WERI-Rb-1 (cell line): ENCODE measurements at regions not wholly inside any gene's neighbourhood (a gene's known extent, or its start where the extent isn't known, plus 50 kb on each side); places are given as distances from the start of the nearest gene placed in this dataset.

ENCODE experiments used
- DNase-seq: peaks from one replicate; pipeline ENCODE4 v3.0.0-alpha.2; 2020
- H3K27ac ChIP-seq: fragments of 250-450 bp; sonication (Bioruptor Pico); 2 replicates; pipeline ENCODE4 v1.5.1; 2020; ENCODE audit warnings: mild to moderate bottlenecking, moderate library complexity
- H3K27me3 ChIP-seq: fragments of 250-450 bp; sonication (Bioruptor Pico); 2 replicates; pipeline ENCODE4 v1.5.1; 2021; ENCODE audit warnings: mild to moderate bottlenecking, low read depth, moderate library complexity; ENCODE audit not compliant: insufficient read depth, severe bottlenecking
- H3K36me3 ChIP-seq: fragments of 250-450 bp; sonication (Bioruptor Pico); 2 replicates; pipeline ENCODE4 v1.5.1; 2020; ENCODE audit warnings: mild to moderate bottlenecking, moderate library complexity
- H3K4me3 ChIP-seq: 2 replicates; pipeline ENCODE4 v1.5.1; 2011; ENCODE audit warnings: low read depth, mild to moderate bottlenecking, control low read depth, low read length
- H3K9me3 ChIP-seq: fragments of 250-450 bp; sonication (Bioruptor Pico); 2 replicates; pipeline ENCODE4 v1.5.1; 2021; ENCODE audit warnings: mild to moderate bottlenecking, moderate library complexity; ENCODE audit not compliant: severe bottlenecking
- TF ChIP-seq, protein P1 (sequence below): IDR thresholded peaks from 2 replicates; pipeline ENCODE4 v1.5.1; 2011; ENCODE audit warnings: low read depth, mild to moderate bottlenecking, control low read depth, inconsistent platforms, low read length

DNA sequence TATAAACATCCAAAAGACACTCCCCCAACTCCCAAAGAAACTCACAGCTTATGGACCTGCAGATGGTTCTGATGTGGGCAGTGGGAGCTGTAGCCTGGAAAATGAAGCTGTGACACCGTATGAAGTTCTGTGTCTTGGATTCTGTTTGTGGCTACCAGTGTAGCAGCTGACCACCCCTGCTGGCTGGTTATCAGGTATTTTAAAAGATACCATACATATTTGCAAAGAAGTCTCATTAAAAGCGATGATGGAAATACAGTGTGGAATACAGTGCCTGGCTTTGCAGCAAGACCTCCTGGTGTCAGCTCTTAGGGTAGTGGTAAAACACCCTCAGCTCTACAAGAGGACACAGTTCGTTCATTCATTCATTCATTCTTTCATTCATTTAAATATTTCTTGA is 194.3 kb upstream of the PRKCQ start:
- TF ChIP-seq, protein P1, sequence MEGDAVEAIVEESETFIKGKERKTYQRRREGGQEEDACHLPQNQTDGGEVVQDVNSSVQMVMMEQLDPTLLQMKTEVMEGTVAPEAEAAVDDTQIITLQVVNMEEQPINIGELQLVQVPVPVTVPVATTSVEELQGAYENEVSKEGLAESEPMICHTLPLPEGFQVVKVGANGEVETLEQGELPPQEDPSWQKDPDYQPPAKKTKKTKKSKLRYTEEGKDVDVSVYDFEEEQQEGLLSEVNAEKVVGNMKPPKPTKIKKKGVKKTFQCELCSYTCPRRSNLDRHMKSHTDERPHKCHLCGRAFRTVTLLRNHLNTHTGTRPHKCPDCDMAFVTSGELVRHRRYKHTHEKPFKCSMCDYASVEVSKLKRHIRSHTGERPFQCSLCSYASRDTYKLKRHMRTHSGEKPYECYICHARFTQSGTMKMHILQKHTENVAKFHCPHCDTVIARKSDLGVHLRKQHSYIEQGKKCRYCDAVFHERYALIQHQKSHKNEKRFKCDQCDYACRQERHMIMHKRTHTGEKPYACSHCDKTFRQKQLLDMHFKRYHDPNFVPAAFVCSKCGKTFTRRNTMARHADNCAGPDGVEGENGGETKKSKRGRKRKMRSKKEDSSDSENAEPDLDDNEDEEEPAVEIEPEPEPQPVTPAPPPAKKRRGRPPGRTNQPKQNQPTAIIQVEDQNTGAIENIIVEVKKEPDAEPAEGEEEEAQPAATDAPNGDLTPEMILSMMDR: no peak
- H3K36me3 ChIP-seq: no peaks in the 10 kb centered on the region
- H3K9me3 ChIP-seq: no peaks in the 10 kb centered on the region
- DNase-seq: no peak
- H3K27ac ChIP-seq: no peak overlapping the region
- no peak overlapping the region for H3K4me3 ChIP-seq
- no peaks in the 10 kb centered on the region for H3K27me3 ChIP-seq

DNA sequence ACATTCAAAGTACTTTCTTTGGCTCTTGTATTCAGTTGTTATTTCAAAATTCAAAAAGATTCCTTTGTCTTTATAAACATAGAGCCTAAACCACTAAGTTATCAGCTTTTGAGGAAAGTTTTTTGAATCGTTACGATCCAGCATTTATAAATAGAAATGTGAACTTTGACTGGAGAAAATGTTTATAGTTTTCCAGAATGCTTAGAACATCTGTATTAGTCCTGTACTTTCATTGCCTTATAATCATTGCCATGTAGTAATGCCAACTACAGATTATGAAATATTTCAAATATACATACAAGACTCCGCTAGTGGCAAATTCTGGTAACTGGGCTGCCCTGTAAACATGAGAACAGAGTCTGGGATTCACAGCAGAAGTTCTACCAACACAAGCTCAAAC is 191.3 kb upstream of the PRKCQ start:
- H3K4me3 ChIP-seq: no peak overlapping the region
- no peak overlapping the region for H3K27ac ChIP-seq
- no peaks in the 10 kb centered on the region for H3K36me3 ChIP-seq
- no peaks in the 10 kb centered on the region for H3K9me3 ChIP-seq
- no peak for DNase-seq
- H3K27me3 ChIP-seq: no peaks in the 10 kb centered on the region
- TF ChIP-seq, protein P1: no peak

DNA sequence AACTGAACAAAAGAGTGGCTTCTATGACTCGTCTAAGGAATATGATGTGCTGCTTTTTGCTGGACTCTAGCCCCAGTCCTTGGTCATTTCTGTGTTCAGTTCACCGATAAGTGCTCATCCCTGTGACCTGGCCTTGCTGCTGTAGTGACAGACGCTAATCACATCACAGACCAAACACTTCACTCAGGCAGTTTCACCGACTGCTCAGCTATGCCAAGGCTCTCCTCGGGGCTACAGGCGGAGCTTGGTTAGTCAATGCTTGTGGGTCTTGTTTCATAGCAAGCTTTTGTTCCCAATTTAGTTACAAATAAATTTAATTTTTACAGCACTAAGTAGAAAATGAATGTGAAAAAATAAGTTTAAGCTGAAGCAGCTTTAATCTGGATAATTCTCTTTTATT is 190.8 kb upstream of the PRKCQ start:
- Histone ChIP-seq H3K27ac (no peak overlapping the region), H3K4me3 (no peak overlapping the region), H3K9me3 (no peaks in the 10 kb centered on the region), H3K27me3 (no peaks in the 10 kb centered on the region), H3K36me3 (no peaks in the 10 kb centered on the region)
- TF ChIP-seq, protein P1: no peak
- DNase-seq: no peak

DNA sequence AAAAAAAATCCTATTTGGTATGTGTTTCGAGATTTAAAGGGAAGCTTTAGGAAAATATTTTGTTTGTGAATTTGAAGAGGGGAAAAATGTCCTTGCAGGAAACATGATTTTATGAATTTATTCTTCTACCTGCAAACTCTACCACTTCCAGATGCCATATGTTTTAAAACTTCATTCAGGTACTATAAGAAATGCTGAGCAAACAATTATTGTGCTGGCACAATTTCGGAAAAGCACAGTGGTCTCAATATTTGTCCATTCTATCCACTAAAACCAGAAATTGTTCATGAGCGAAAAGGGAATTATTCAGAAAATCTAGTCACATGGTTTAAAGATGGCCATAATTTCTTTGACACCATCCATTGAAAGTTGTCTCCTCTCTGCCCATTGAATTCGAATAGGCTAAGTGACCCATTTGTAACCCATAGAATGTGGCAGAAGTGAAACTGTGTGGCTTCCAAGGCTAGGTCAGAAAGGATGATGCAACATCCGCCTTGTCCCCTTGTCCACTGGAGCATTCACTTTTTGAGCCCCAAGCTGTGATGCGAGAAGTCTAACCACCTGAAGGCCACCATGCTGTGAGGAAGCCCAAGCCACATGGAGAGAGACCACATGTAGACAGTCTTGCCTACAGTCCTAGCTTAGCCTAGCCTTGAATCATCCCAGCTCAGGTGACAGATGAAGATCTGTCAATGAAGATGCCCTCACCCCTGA is 189.8 kb upstream of the PRKCQ start:
- H3K27me3 ChIP-seq: no peaks in the 10 kb centered on the region
- no peak overlapping the region for H3K4me3 ChIP-seq
- no peaks in the 10 kb centered on the region for H3K9me3 ChIP-seq
- no peaks in the 10 kb centered on the region for H3K36me3 ChIP-seq
- TF ChIP-seq, protein P1: no peak
- no peak for DNase-seq
- no peak overlapping the region for H3K27ac ChIP-seq

DNA sequence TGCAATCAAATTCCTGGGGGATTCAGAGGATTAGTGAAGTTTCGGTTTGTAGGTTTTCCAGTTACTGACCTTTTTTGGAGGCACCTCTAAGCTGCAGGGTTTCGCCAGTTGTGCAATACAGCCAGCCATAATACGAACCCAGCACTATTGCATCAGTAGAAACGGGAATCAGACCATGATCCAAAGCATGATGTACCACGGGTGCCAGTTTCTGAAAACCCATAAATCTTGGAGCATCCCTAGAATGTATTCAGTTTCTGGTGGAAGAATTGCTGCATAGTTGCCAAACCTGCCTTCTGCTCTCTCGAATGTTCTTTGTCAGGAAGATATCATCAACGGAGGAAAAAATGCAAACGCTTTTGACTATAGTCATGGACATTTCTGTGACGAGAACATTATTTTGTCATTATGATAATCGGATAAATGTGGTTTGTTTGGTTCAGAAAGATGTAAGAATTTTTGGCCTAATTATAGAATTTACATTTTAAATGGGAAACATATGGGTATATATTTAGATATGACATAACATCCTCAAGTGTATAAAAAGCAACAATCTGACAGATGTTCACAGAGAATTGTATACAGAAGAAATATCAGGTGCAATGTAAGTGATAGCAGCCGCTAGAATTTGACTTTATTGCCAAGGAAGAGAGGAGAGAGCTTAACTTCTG is 186.2 kb upstream of the PRKCQ start:
- Histone ChIP-seq H3K27me3 (peaks cover 4% of the 10 kb centered on the region), H3K9me3 (no peaks in the 10 kb centered on the region), H3K4me3 (no peak overlapping the region), H3K36me3 (no peaks in the 10 kb centered on the region), H3K27ac (no peak overlapping the region)
- TF ChIP-seq, protein P1: no peak
- DNase-seq: no peak
